H1 (cell line): ENCODE measurements at regions not wholly inside any gene's neighbourhood (a gene's known extent, or its start where the extent isn't known, plus 50 kb on each side); places are given as distances from the start of the nearest gene placed in this dataset.

ENCODE experiments used
- JUN ChIP-seq: IDR thresholded peaks from 2 replicates; pipeline ENCODE4 v1.6.1; 2011; ENCODE audit warnings: low read depth, mild to moderate bottlenecking, improper control_type of control experiment, low read length
- KDM5A ChIP-seq: fragments of 200-600 bp; IDR thresholded peaks from 2 replicates; pipeline ENCODE4 v1.7.1; 2012; ENCODE audit warnings: mild to moderate bottlenecking, low read length, inconsistent platforms, mixed read lengths
- MAX ChIP-seq: IDR thresholded peaks from 2 replicates; pipeline ENCODE4 v1.6.1; 2012; ENCODE audit warnings: inconsistent platforms
- SUZ12 ChIP-seq: fragments of 200-600 bp; sonication (generic); IDR thresholded peaks from 2 replicates; pipeline ENCODE4 v1.6.1; 2012; ENCODE audit warnings: mild to moderate bottlenecking, inconsistent platforms, low read length, moderate library complexity, mixed read lengths
- YY1 ChIP-seq: IDR thresholded peaks from 2 replicates; pipeline ENCODE4 v1.6.1; 2011; ENCODE audit warnings: low read depth, mild to moderate bottlenecking, low read length
- TF ChIP-seq, protein P1 (sequence below): IDR thresholded peaks from 2 replicates; pipeline ENCODE4 v1.6.1; 2012; ENCODE audit warnings: low read length, inconsistent platforms

GRCh38 chr16:13780406-13781168 is 139.4 kb upstream of the ERCC4 start (continued):
- no peak for TF ChIP-seq SUZ12
- TF ChIP-seq, protein P1, sequence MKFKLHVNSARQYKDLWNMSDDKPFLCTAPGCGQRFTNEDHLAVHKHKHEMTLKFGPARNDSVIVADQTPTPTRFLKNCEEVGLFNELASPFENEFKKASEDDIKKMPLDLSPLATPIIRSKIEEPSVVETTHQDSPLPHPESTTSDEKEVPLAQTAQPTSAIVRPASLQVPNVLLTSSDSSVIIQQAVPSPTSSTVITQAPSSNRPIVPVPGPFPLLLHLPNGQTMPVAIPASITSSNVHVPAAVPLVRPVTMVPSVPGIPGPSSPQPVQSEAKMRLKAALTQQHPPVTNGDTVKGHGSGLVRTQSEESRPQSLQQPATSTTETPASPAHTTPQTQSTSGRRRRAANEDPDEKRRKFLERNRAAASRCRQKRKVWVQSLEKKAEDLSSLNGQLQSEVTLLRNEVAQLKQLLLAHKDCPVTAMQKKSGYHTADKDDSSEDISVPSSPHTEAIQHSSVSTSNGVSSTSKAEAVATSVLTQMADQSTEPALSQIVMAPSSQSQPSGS: no peak
- no peak for TF ChIP-seq YY1
- no peak for TF ChIP-seq KDM5A
- no peak for TF ChIP-seq MAX
- TF ChIP-seq JUN: no peak
